ENCODE measurements at regions not wholly inside any gene's neighbourhood (a gene's known extent, or its start where the extent isn't known, plus 50 kb on each side); places are given as distances from the start of the nearest gene placed in this dataset.

DNA sequence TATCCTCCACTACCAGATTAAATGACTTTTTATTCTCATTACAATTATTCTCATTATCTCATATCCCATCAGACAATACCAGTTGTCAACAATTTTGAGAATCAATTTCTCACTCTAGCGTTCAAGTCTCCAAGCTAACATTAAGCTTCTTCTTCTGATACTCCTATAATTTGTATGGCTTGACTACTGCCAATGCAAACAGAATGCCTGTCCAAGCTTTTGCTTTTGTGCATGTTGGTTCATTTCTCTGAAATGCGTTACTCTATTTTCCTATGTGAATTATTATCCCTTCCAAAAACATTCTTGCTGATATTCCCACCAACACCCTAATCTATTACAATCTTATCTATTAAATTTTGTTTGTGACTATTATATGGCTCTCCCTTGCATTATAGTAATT, 1602.3 kb downstream of the C4orf33 start (continued):
- TF ChIP-seq, protein P1, sequence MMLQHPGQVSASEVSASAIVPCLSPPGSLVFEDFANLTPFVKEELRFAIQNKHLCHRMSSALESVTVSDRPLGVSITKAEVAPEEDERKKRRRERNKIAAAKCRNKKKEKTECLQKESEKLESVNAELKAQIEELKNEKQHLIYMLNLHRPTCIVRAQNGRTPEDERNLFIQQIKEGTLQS (IDR thresholded peaks at IDR 0.05) = no peak
- no peak for TF ChIP-seq JUND (IDR thresholded peaks at IDR 0.05)

DNA sequence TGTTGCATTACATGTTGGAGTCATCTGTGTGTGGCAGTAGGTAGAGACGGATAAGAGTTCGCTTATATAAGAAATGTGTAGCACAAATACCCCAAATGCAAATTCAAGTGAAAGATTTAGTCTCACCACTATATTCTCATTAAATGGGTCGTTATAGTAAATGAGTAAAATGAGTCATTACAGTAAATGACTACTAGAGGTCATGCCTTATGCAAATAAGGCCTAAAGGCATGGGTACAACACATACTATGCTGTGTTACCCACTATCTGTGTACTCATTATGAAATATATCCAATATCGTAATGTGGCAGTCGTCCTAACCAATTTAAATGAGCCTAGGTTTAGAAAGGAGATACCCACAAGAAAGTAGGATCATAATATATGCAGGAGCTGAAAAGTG, 1603.1 kb downstream of the C4orf33 start:
- no peak overlapping the region for H3K4me3 ChIP-seq (ENCODE audit: low read depth in 1 of 3, low read length in 3 of 3)
- no peaks in the 10 kb centered on the region for H3K9me3 ChIP-seq (ENCODE audit: control insufficient read depth in 4 of 4, low read length in 3 of 4)
- H3K9ac ChIP-seq (ENCODE audit: low read depth in 1 of 2, low read length in 2 of 2) = no peak overlapping the region
- no peaks in the 10 kb centered on the region for H3K27me3 ChIP-seq (ENCODE audit: control insufficient read depth in 4 of 4, insufficient read depth in 4 of 4, low read length in 3 of 4)
- H3K36me3 ChIP-seq (ENCODE audit: control insufficient read depth in 4 of 4, insufficient read depth in 3 of 4, low read depth in 1 of 4, low read length in 3 of 4) = no peaks in the 10 kb centered on the region
- no peak for DNase-seq (ENCODE audit: low spot score)
- TF ChIP-seq RXRA (IDR thresholded peaks at IDR 0.05) (no peak), SP1 (IDR thresholded peaks at IDR 0.05) (no peak), JUND (IDR thresholded peaks at IDR 0.05) (no peak), EGR1 (IDR thresholded peaks at IDR 0.05; ENCODE audit: low read depth in 2 of 2) (no peak), TAF1 (conservative IDR thresholded peaks at IDR 0.05) (no peak), HNF4G (IDR thresholded peaks at IDR 0.05) (no peak)
- TF ChIP-seq, protein P1 (IDR thresholded peaks at IDR 0.05) = no peak
- TF ChIP-seq, protein P2, sequence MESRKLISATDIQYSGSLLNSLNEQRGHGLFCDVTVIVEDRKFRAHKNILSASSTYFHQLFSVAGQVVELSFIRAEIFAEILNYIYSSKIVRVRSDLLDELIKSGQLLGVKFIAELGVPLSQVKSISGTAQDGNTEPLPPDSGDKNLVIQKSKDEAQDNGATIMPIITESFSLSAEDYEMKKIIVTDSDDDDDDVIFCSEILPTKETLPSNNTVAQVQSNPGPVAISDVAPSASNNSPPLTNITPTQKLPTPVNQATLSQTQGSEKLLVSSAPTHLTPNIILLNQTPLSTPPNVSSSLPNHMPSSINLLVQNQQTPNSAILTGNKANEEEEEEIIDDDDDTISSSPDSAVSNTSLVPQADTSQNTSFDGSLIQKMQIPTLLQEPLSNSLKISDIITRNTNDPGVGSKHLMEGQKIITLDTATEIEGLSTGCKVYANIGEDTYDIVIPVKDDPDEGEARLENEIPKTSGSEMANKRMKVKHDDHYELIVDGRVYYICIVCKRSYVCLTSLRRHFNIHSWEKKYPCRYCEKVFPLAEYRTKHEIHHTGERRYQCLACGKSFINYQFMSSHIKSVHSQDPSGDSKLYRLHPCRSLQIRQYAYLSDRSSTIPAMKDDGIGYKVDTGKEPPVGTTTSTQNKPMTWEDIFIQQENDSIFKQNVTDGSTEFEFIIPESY (IDR thresholded peaks at IDR 0.05) = no peak
- TF ChIP-seq, protein P3, sequence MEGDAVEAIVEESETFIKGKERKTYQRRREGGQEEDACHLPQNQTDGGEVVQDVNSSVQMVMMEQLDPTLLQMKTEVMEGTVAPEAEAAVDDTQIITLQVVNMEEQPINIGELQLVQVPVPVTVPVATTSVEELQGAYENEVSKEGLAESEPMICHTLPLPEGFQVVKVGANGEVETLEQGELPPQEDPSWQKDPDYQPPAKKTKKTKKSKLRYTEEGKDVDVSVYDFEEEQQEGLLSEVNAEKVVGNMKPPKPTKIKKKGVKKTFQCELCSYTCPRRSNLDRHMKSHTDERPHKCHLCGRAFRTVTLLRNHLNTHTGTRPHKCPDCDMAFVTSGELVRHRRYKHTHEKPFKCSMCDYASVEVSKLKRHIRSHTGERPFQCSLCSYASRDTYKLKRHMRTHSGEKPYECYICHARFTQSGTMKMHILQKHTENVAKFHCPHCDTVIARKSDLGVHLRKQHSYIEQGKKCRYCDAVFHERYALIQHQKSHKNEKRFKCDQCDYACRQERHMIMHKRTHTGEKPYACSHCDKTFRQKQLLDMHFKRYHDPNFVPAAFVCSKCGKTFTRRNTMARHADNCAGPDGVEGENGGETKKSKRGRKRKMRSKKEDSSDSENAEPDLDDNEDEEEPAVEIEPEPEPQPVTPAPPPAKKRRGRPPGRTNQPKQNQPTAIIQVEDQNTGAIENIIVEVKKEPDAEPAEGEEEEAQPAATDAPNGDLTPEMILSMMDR (IDR thresholded peaks at IDR 0.05; ENCODE audit: low read depth, low read length, missing input control) = no peak
- H3K4me1 ChIP-seq (ENCODE audit: control insufficient read depth in 4 of 4, insufficient read depth in 4 of 4, low read length in 3 of 4) = no peaks in the 10 kb centered on the region
- WGBS = 39% methylated on average over 5 of the region's 5 CpGs
- no peak overlapping the region for H3K27ac ChIP-seq (ENCODE audit: low read depth in 1 of 2, low read length in 2 of 2)

DNA sequence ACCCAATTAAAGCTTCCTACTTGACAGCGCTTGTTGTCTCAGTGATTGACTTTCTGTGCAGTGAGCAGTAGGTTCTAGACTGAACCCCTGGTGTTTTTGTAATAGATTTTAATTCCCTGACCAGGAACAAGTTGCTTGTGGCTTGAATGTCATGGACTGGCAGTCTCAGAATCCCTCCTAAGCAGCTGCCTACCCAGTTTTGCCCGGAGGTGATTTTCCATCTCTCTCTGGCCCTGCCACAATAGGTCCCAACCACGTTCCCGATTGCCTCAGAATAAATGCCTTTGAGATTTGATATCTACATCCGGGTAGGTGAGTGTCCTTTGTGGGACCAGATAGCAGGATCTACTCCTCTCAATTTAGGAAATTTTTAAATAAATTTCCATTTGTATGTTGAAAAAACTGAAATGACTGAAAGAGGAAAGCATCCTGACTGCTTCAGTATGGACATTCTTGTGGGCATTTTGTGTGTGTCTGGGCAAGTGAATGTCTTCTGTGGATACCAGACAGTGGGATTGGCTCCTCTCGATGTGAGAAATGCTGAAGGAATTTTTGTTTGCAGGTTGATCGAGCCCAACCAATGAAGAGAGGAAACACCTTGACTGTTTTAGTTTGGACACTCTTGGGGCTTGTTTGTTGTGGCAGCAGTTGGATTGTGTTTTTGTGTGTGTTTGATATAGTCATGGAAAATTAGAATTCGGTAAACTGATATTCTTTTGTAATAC, 1607.4 kb downstream of the C4orf33 start:
- TF ChIP-seq, protein P3 (IDR thresholded peaks at IDR 0.05; ENCODE audit: low read depth, low read length, missing input control) = no peak
- no peak for TF ChIP-seq RXRA (IDR thresholded peaks at IDR 0.05)
- TF ChIP-seq TAF1 (conservative IDR thresholded peaks at IDR 0.05) = no peak
- TF ChIP-seq NR2F2 (IDR thresholded peaks at IDR 0.05) = no peak
- no peak for TF ChIP-seq FOXA2 (IDR thresholded peaks at IDR 0.05)
- TF ChIP-seq HNF4G (IDR thresholded peaks at IDR 0.05) = no peak
- no peak for TF ChIP-seq EGR1 (IDR thresholded peaks at IDR 0.05; ENCODE audit: low read depth in 2 of 2)
- TF ChIP-seq, protein P4, sequence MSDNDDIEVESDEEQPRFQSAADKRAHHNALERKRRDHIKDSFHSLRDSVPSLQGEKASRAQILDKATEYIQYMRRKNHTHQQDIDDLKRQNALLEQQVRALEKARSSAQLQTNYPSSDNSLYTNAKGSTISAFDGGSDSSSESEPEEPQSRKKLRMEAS (IDR thresholded peaks at IDR 0.05) = no peak
- no peak for TF ChIP-seq FOXA1 (IDR thresholded peaks at IDR 0.05)

More for the DNA sequence above, 1607.4 kb downstream of the C4orf33 start:
- WGBS = 83% methylated on average over 8 of the region's 8 CpGs
- H3K9ac ChIP-seq (ENCODE audit: low read depth in 1 of 2, low read length in 2 of 2) = no peak overlapping the region
- no peak overlapping the region for H3K4me3 ChIP-seq (ENCODE audit: low read depth in 1 of 3, low read length in 3 of 3)
- H3K27ac ChIP-seq (ENCODE audit: low read depth in 1 of 2, low read length in 2 of 2) = no peak overlapping the region
- no peaks in the 10 kb centered on the region for H3K36me3 ChIP-seq (ENCODE audit: control insufficient read depth in 4 of 4, insufficient read depth in 3 of 4, low read depth in 1 of 4, low read length in 3 of 4)
- H3K9me3 ChIP-seq (ENCODE audit: control insufficient read depth in 4 of 4, low read length in 3 of 4) = no peaks in the 10 kb centered on the region
- peaks cover 0 to 4% (median 0%) of the 10 kb centered on the region in 4 donors for H3K27me3 ChIP-seq (ENCODE audit: control insufficient read depth in 4 of 4, insufficient read depth in 4 of 4, low read length in 3 of 4)
- no peak for DNase-seq (ENCODE audit: low spot score)
- H3K4me1 ChIP-seq (ENCODE audit: control insufficient read depth in 4 of 4, insufficient read depth in 4 of 4, low read length in 3 of 4) = no peaks in the 10 kb centered on the region
